ENCODE measurements at regions not wholly inside any gene's neighbourhood (a gene's known extent, or its start where the extent isn't known, plus 50 kb on each side); places are given as distances from the start of the nearest gene placed in this dataset.

GRCh38 chr4:27685947-27686346 lies 825.3 kb downstream of the STIM2 start (continued):
- TF ChIP-seq GATAD2B (conservative IDR thresholded peaks at IDR 0.05; ENCODE audit: low read depth), result no peak
- no peak for TF ChIP-seq CBX5 (IDR thresholded peaks at IDR 0.05; ENCODE audit: low read depth)

DNA sequence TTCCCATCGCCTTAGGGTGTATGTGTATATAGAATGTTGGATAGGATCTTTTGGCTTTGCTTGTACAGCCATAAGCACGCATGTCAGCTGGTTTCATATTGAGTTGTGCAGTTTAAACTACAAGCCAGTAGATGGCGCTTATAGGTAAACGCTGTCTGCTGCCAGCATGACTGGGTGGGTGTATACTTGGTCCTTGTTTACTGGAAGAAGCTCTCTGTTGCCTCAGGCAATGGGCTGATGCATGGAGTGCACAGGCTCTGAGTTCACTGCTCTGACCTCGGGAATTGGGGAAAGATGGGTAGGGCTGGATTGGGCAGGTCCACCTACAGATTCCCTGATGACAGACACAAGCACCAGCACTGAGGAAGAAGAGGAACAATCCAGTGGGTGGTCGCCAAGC lies 831.5 kb downstream of the STIM2 start:
- ATAC-seq (peak; percentile 90), DNase-seq (ENCODE audit: low read depth, low spot score) (no peak), FAIRE-seq (peak; percentile 84)
- intact Hi-C loops (cut with micrococcal nuclease; ENCODE audit: unreplicated experiment), result loop anchor here (5.0 kb wide), 1 partner anchor 170 kb away; no protein-coding TSS in a partner anchor
- no peaks in the 10 kb centered on the region for H3K27me3 ChIP-seq (replicated peaks in 1 of 2; ENCODE audit: control insufficient read depth in 2 of 2, insufficient read depth in 2 of 2, low read length in 1 of 2)
- no peak overlapping the region for H3K27ac ChIP-seq (ENCODE audit: control insufficient read depth, insufficient read depth)
- H4K20me1 ChIP-seq (ENCODE audit: control insufficient read depth, insufficient read depth), result no peaks in the 10 kb centered on the region
- no peak overlapping the region for H3K9ac ChIP-seq (ENCODE audit: control insufficient read depth, insufficient read depth, low read length)
- ChIA-PET POLR2A (no interaction called here), SMC1A (ENCODE audit: uncharacterized antibody, unreplicated experiment) (interaction anchor here (0.6 to 4.8 kb wide), 11 partner anchors 11 to 534 kb away, joined by 3 to 44 read pairs (median 6); no protein-coding TSS in a partner anchor), CTCF (interaction anchor here (0.6 to 4.5 kb wide), 29 partner anchors 10 to 643 kb away, joined by 3 to 51 read pairs (median 3); no protein-coding TSS in a partner anchor), RAD21 (ENCODE audit: unreplicated experiment) (interaction anchor here (0.8 to 2.7 kb wide), 6 partner anchors 27 to 643 kb away, joined by 3 to 13 read pairs (median 4); no protein-coding TSS in a partner anchor)
- 4% methylated on average over 6 of the region's 6 CpGs for WGBS (ENCODE audit: insufficient coverage, insufficient replicate concordance, low lambda C conversion rate, missing lambda C conversion rate)
- no peaks in the 10 kb centered on the region for H3K4me1 ChIP-seq (ENCODE audit: control insufficient read depth, insufficient read depth, low read length)
- H2AFZ ChIP-seq (ENCODE audit: control insufficient read depth, low read depth, low read length), result no peak overlapping the region
- no TSS peak for BruUV-seq (replicated peaks)
- no peak overlapping the region for H3K4me3 ChIP-seq
- no peaks in the 10 kb centered on the region for H3K9me3 ChIP-seq (replicated peaks; ENCODE audit: control insufficient read depth, insufficient read depth, low read length)
- in situ Hi-C loops (cut with MboI), result no loop called here
- no peaks in the 10 kb centered on the region for H3K36me3 ChIP-seq (ENCODE audit: control insufficient read depth in 2 of 2, insufficient read depth in 2 of 2, low read length in 1 of 2)
- no peaks in the 10 kb centered on the region for H3K79me2 ChIP-seq (ENCODE audit: control insufficient read depth, insufficient read depth, low read length)
- H3K4me2 ChIP-seq (ENCODE audit: control insufficient read depth, insufficient read depth), result no peak overlapping the region
- TF ChIP-seq ESRRA (IDR thresholded peaks at IDR 0.05; ENCODE audit: low read length) (no peak), RAD21 (IDR thresholded peaks at IDR 0.05; ENCODE audit: insufficient read depth, low read depth, low read length) (peak; percentile 53), JUNB (IDR thresholded peaks at IDR 0.05) (no peak), PAX5 (IDR thresholded peaks at IDR 0.05; ENCODE audit: borderline replicate concordance, low read depth, low read length) (no peak), E2F8 (IDR thresholded peaks at IDR 0.05; ENCODE audit: low read depth, partially characterized antibody) (no peak), NBN (IDR thresholded peaks at IDR 0.05) (no peak), EED (IDR thresholded peaks at IDR 0.05; ENCODE audit: low read depth) (no peak), FOXK2 (IDR thresholded peaks at IDR 0.05) (peak; percentile 55; the same call in 1 of the 2 replicates), NR2F1 (conservative IDR thresholded peaks at IDR 0.05) (no peak), MEF2B (IDR thresholded peaks at IDR 0.05; ENCODE audit: partially characterized antibody, poor library complexity, severe bottlenecking) (no peak), ETV6 (conservative IDR thresholded peaks at IDR 0.05 in 1 of 2, IDR thresholded peaks at IDR 0.05 in 1 of 2; ENCODE audit: borderline replicate concordance in 1 of 2, low read depth in 1 of 2) (no peak), CHD2 (IDR thresholded peaks at IDR 0.05; ENCODE audit: borderline replicate concordance, low read depth, low read length) (no peak), MYB (IDR thresholded peaks at IDR 0.05; ENCODE audit: borderline replicate concordance, low read depth, low read length) (no peak), SMC3 (IDR thresholded peaks at IDR 0.05; ENCODE audit: borderline replicate concordance, low read length) (peak; percentile 46; the same call in 1 of the 2 replicates)
- TF ChIP-seq, protein P1, sequence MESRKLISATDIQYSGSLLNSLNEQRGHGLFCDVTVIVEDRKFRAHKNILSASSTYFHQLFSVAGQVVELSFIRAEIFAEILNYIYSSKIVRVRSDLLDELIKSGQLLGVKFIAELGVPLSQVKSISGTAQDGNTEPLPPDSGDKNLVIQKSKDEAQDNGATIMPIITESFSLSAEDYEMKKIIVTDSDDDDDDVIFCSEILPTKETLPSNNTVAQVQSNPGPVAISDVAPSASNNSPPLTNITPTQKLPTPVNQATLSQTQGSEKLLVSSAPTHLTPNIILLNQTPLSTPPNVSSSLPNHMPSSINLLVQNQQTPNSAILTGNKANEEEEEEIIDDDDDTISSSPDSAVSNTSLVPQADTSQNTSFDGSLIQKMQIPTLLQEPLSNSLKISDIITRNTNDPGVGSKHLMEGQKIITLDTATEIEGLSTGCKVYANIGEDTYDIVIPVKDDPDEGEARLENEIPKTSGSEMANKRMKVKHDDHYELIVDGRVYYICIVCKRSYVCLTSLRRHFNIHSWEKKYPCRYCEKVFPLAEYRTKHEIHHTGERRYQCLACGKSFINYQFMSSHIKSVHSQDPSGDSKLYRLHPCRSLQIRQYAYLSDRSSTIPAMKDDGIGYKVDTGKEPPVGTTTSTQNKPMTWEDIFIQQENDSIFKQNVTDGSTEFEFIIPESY (IDR thresholded peaks at IDR 0.05), result no peak
- TF ChIP-seq, protein P2, sequence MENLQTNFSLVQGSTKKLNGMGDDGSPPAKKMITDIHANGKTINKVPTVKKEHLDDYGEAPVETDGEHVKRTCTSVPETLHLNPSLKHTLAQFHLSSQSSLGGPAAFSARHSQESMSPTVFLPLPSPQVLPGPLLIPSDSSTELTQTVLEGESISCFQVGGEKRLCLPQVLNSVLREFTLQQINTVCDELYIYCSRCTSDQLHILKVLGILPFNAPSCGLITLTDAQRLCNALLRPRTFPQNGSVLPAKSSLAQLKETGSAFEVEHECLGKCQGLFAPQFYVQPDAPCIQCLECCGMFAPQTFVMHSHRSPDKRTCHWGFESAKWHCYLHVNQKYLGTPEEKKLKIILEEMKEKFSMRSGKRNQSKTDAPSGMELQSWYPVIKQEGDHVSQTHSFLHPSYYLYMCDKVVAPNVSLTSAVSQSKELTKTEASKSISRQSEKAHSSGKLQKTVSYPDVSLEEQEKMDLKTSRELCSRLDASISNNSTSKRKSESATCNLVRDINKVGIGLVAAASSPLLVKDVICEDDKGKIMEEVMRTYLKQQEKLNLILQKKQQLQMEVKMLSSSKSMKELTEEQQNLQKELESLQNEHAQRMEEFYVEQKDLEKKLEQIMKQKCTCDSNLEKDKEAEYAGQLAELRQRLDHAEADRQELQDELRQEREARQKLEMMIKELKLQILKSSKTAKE (IDR thresholded peaks at IDR 0.05; ENCODE audit: low read depth, poor library complexity, severe bottlenecking), result no peak

Data from GM12878 (cell line).